GM19467 (cell line): ENCODE measurements at regions not wholly inside any gene's neighbourhood (a gene's known extent, or its start where the extent isn't known, plus 50 kb on each side); places are given as distances from the start of the nearest gene placed in this dataset.
A peak's percentile ranks its signal among the peaks of the same experiment; 100 is the strongest.

ENCODE experiments used
- ATAC-seq: cut with Tn5 transposase; IDR thresholded peaks from one replicate; pipeline ENCODE4 v1.9.1; 2021; ENCODE audit warnings: mild to moderate bottlenecking, moderate library complexity; ENCODE audit not compliant: unreplicated experiment

DNA sequence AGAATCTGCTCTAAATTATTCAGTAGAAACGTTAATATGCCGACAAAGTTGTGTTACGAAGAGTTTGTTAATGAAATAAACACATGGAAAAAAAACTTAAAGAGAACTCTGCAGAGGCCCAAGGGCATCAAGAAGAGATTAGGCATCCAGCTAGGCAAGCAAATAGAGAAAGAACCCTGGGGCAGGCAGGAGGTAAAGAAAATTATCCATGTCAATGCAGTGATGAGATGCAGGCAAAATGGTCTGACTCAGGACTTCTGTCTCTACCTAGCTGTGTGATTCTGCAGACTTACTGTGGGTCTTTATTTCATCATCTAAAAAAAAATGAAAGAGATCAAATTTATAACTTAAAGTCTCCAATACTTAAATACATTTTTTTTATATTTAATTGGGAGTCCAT, 448.0 kb downstream of the HAO1 start:
- no peak for ATAC-seq

DNA sequence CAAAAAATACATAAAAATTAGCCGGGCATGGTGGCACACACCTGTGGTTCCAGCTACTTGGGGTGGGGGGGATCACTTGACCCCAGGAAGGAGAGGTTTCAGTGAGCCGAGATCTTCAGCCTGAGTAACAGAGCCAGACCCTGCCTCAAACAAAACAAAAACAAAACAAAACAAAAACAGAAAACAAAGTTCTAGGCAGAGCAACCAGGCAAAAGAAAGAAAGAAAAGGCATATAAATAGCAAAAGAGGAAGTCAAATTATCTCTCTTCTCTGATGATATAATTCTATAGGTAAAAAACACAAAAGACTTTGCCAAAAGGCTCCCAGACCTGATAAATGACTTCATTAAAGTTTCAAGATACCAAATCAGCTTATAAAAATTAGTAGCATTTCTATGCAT, 446.9 kb downstream of the HAO1 start:
- ATAC-seq, result no peak

DNA sequence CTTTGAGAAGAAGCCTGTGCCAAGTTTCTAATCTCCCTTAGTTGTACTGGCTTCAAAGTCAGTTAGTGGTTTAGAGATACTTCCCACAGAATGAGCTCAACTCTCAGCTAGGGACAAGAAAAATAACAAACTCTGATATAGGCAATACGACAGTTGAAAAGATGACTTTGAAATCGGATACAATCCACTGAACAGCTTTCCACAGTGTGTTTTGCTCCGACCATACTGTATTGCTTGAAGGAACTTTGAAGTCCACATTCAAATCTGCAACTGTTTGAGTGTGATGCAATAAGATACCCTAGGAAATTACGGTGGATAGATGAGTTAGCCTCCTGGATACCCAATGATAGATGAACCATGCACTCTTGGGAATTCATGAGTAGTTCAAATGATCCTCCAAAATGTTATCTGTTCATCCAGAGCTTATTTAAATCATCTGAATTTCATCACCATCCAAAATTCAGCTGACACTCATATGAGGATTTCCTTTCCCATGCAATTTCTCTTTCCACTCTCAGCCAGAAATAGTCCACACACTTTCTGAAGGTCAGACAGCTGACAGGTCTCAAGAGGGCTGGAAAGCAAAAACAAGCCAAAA, 443.8 kb downstream of the HAO1 start:
- no peak for ATAC-seq

DNA sequence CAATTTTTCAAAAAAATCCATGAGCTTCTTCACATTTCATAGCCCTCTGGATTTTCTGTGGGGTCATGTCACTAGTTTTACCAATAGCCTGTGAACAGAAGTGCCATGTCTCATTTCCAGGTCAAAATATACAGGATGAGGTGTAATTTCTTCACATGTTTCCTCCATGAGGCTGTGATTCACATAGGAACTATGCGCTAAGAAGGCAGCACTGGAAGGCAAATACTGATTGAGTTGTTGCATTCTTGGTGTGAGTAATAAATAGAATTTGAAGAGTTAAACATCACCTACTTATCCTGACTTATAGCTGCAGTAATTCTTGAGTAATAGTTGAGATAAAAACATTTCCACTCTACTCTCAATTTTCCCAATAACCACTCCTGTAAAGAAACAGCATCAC, 442.3 kb downstream of the HAO1 start:
- no peak for ATAC-seq

GRCh38 chr20:7499201-7499600, 441.1 kb downstream of the HAO1 start:
- ATAC-seq, result no peak

- no peak for ATAC-seq
Observed at GRCh38 chr20:7500231-7500663, 440.0 kb downstream of the HAO1 start.

GRCh38 chr20:7503501-7503900, 436.8 kb downstream of the HAO1 start:
- ATAC-seq, result no peak

DNA sequence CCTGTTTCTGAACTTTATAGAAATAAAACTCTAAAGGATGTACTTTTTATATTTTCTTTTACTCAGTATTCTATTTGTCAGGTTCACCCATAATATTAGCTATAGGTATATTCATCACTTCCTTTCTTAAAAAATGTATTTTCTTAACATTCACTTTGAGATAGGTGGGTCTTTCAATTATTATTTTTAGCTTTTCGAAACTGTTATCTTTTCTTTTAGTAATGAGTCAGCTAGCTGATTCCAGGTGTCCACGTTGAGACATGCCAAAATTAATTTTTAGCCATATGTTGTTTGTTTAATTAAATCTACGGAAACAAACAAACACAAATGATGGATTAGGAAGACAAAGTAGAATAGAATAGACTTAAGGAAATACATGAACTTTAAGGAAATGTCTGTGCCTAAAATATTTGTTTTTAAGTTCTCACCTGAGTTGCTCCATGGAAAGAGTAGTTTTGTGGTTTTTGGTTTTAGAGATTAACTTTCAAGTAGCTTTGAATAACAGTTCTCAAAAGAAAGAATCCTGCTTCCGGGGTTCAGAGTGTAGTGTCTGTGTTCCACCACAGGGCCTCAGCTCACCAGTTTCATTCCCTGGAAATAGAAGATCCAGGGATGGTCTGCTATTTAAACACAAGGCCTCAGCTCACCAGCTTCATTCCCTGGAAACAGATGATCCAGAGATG, 435.0 kb downstream of the HAO1 start:
- peak; percentile 53 for ATAC-seq

GRCh38 chr20:7505835-7506221, 434.4 kb downstream of the HAO1 start:
- ATAC-seq, result no peak

- ATAC-seq, result no peak
Observed at GRCh38 chr20:7516621-7517111, 423.6 kb downstream of the HAO1 start.

DNA sequence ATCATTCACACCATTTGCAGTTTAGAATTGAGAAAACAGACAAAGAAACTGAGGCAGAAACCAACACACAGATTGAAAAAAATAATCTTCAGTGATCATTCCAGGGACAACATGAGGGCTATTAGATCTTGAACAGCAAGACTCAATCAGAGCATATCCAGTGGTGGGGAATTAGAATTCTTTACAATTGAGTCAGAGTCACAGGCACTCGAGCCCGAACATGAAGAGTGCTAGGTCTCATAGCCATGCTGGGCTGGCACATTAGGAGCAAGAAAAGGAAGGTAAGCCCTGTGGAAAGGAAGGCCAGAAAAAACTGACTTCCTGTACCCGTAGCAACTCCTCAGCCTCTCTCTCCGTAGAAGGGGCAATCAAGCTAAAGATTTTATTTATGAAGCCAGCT, 419.9 kb downstream of the HAO1 start:
- ATAC-seq, result no peak

DNA sequence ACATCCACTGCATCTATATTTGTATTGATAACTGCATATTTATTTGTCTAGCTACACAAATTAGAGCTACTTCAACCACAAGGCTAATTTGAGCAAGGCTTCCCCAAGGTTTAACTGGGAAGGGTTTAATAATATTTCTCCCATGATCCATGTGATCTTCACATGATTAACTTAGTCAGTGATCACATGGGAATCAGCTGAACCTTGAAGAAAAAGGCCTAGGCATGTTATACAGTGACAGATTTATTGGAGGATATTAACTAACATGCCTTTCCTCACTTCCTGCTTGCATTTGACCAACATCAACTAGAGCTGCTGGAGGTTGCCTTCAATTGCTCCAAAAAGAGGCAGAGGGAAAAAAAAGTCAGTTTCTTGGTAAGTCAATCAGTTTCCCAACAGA, 417.0 kb downstream of the HAO1 start:
- no peak for ATAC-seq

DNA sequence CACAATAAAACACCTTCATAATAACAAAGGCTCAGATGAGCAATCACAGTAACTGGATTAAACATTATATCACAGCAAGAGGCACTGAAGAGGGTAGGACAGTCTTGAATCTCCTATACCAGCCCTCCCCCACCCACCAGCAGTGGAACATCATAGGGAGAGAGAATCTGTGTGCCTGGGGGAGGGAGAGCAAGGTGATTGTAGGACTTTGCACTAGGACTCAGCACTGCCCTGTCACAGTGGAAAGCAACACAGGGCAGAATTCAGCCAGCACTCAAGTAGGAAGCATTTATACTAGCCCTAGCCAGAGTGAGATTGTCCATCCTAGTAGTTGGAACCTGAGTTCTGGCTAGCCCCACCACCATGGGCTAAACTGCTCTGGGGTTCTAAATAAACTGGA, 400.2 kb downstream of the HAO1 start:
- no peak for ATAC-seq

DNA sequence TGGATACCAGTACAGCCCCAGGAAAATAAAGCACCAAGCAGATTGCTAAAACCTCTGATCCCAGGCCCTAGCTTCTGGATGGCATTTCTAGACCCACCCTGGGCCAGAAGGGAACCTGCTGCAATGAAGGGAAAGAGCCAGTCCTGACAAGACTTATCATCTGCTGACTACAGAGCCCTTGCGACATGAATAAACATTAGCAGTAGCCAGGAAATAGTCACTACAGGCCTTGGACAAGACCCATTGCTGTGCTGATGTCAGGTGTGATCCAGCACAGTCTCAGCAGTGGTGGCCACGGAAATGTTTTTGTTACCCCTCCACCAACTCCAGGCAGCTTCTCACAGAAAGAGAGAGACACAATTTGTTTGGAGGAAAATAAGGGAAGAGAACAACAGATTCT, 399.3 kb downstream of the HAO1 start:
- no peak for ATAC-seq

GRCh38 chr20:7571101-7571500, 369.2 kb downstream of the HAO1 start:
- no peak for ATAC-seq

- ATAC-seq, result no peak
Observed at GRCh38 chr20:7571521-7572055, 368.7 kb downstream of the HAO1 start.

- ATAC-seq, result no peak
Observed at GRCh38 chr20:7579888-7580287, 360.4 kb downstream of the HAO1 start.

- no peak for ATAC-seq
Observed at GRCh38 chr20:7585126-7585679, 355.1 kb downstream of the HAO1 start.

GRCh38 chr20:7586481-7586880, 353.8 kb downstream of the HAO1 start:
- ATAC-seq, result no peak

DNA sequence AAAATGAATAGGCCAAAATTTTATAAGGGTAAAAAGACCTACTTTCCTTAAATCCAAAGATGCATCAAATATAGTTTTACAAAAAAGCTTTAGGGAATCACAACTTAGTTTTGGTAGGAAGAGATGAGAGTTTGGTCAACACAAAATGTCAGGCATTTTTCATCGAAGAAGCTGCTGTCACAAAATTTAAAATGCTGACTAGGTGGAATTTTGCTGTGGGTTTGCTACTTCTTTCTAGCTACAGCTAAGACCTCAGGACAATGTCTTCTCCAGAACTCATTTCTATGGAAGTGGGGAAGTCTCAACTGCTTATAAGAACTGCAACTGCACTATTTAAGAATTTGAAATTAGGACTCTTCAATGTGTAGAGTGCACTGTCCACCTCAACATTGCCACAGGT, 351.1 kb downstream of the HAO1 start:
- ATAC-seq, result no peak

DNA sequence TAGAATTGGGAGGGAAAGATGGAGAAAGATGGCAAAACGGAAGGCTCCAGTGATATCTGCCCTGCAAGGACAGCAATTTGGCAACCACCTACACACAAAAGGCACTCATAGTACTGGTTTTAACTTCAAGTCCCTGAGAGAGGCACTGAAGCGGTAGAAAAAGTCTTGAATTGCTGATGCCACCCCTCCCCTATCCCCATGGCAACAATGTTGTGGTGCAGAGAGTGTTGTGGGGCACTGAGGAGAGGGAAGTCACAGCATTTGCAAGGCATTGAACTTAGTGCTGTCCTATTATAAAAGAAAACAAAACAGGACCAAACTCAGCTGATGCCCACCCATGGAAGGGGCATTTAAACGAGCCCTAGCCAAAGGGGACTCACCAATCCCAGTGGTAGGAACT, 343.7 kb downstream of the HAO1 start:
- no peak for ATAC-seq

DNA sequence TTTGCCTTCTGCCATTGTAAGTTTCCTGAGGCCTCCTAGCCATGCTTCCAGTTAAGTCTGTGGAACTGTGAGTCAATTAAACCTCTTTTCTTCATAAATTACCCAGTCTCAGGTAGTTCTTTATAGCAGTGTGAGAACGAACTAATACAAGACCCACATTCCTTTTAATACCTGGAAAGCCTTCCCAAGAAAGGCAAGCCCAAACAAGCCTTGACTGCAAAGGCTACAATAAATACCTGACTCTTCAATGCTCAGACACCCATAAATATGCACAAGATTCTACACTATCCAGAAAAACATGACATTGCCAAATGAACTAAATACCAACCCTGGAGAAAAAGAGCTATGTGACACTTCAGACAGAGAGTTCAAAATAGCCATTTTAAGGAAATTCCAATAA, 338.8 kb downstream of the HAO1 start:
- no peak for ATAC-seq
